Endothelial cell of umbilical vein (primary cell): ENCODE measurements at regions not wholly inside any gene's neighbourhood (a gene's known extent, or its start where the extent isn't known, plus 50 kb on each side); places are given as distances from the start of the nearest gene placed in this dataset.

Experiments
- BruUV-seq: library from RNA; stranded (reverse); fragments of 400-500 nt; replicated peaks from 2 replicates; lab custom pipeline; 2021; lab: Mats Ljungman, UMichigan
- CTCF ChIA-PET: fragments of 300-600, 350-600 bp; sonication (Branson Sonifier 250); formaldehyde crosslinking; loops from one replicate; lab custom pipeline; 2021; ENCODE audit warnings: antibody characterized with exemption, inconsistent platforms; lab: Charles Lee
- POLR2A ChIA-PET: fragments of 300-600, 350-600 bp; sonication (Branson Sonifier 250); formaldehyde crosslinking; loops from one replicate; lab custom pipeline; 2021; ENCODE audit warnings: antibody characterized with exemption, inconsistent platforms; lab: Charles Lee
- DNase-seq: peaks from one replicate; pipeline ENCODE4 v3.0.0-alpha.2; 2011; ENCODE audit warnings: low read depth, low spot score
- FAIRE-seq: peaks from 2 replicates; lab custom pipeline; 2011; peaks lifted over from hg19 to GRCh38; lab: Jason Lieb, UNC
- H2AFZ ChIP-seq: 2 replicates; pipeline ENCODE4 v1.6.0; 2012; ENCODE audit warnings: low read depth, low read length, control low read depth, inconsistent platforms
- H3K27ac ChIP-seq: 2 replicates; pipeline ENCODE4 v1.5.1; 2011; ENCODE audit warnings: low read depth, mild to moderate bottlenecking, control low read depth, low read length, moderate library complexity; ENCODE audit not compliant: insufficient read depth
- H3K27me3 ChIP-seq, 2 experiments: 2 replicates each; pipeline versions ENCODE4 v1.6.0 to v1.6.1; 2011; ENCODE audit warnings: low read length in 2 of 2, mixed read lengths in 1 of 2; ENCODE audit not compliant: control insufficient read depth in 2 of 2, insufficient read depth in 2 of 2
- H3K36me3 ChIP-seq, 2 experiments: 2 replicates in 1 of 2; 3 replicates in 1 of 2; pipeline ENCODE4 v1.5.1; 2011; ENCODE audit warnings: low read length in 2 of 2, mild to moderate bottlenecking in 1 of 2, moderate library complexity in 1 of 2; ENCODE audit not compliant: control insufficient read depth in 2 of 2, insufficient read depth in 2 of 2; ENCODE audit errors: extremely low read depth in 1 of 2
- H3K4me1 ChIP-seq: 3 replicates; pipeline ENCODE4 v1.5.1; 2011; ENCODE audit warnings: mild to moderate bottlenecking, low read length; ENCODE audit not compliant: control insufficient read depth, insufficient read depth; ENCODE audit errors: extremely low read depth
- H3K4me2 ChIP-seq: 2 replicates; pipeline ENCODE4 v1.6.1; 2011; ENCODE audit warnings: low read length, control low read depth, mixed read lengths; ENCODE audit not compliant: insufficient read depth
- H3K4me3 ChIP-seq, 3 experiments: fragments of 200-600 bp in 1 of 3; sonication (generic), shearing (Covaris generic) in 1 of 3; replicated peaks in 1 of 3; 2 replicates each; pipeline ENCODE4 v1.5.1; 2011 to 2016; ENCODE audit warnings: control low read depth in 3 of 3, low read length in 3 of 3, mild to moderate bottlenecking in 2 of 3, inconsistent platforms in 1 of 3, low read depth in 1 of 3, moderate library complexity in 1 of 3; ENCODE audit not compliant: insufficient read depth in 1 of 3
- H3K79me2 ChIP-seq: 2 replicates; pipeline ENCODE4 v1.6.0; 2012; ENCODE audit warnings: low read length, inconsistent platforms; ENCODE audit not compliant: control insufficient read depth, insufficient read depth
- H3K9ac ChIP-seq: replicated peaks from 2 replicates; pipeline ENCODE3; 2011; ENCODE audit warnings: low read length, control low read depth; ENCODE audit not compliant: insufficient read depth; ENCODE audit errors: extremely low read depth
- H3K9me1 ChIP-seq: replicated peaks from 3 replicates; pipeline ENCODE4 v1.6.0; 2011; ENCODE audit warnings: mild to moderate bottlenecking, low read length; ENCODE audit not compliant: control insufficient read depth, insufficient read depth; ENCODE audit errors: extremely low read depth
- H3K9me3 ChIP-seq: replicated peaks from 2 replicates; pipeline ENCODE4 v1.5.1; 2012; ENCODE audit warnings: low read length, inconsistent platforms; ENCODE audit not compliant: control insufficient read depth, insufficient read depth
- H4K20me1 ChIP-seq: replicated peaks from 2 replicates; pipeline ENCODE3; 2011; ENCODE audit warnings: mild to moderate bottlenecking, low read length; ENCODE audit not compliant: control insufficient read depth, insufficient read depth; ENCODE audit errors: extremely low read depth
- CTCF ChIP-seq, 2 donors: IDR thresholded peaks; 1 replicate in 1 of 2; 2 replicates in 1 of 2; pipeline ENCODE4 v1.5.1; 2011; ENCODE audit warnings: low read length in 2 of 2, mild to moderate bottlenecking in 2 of 2, moderate library complexity in 2 of 2, control low read depth in 1 of 2, inconsistent platforms in 1 of 2, low read depth in 1 of 2; ENCODE audit not compliant: insufficient read depth in 1 of 2; ENCODE audit errors: extremely low read depth in 1 of 2
- EZH2 ChIP-seq: IDR thresholded peaks from 2 replicates; pipeline ENCODE4 v1.6.1; 2012; ENCODE audit warnings: borderline replicate concordance, low read depth, mild to moderate bottlenecking, moderate library complexity, low read length, inconsistent platforms; ENCODE audit not compliant: severe bottlenecking
- FOS ChIP-seq: IDR thresholded peaks from 2 replicates; pipeline ENCODE4 v1.6.1; 2011; ENCODE audit warnings: mild to moderate bottlenecking, low read length, moderate library complexity, borderline replicate concordance; ENCODE audit not compliant: insufficient read depth
- GATA2 ChIP-seq: IDR thresholded peaks from 2 replicates; pipeline ENCODE4 v1.7.0; 2011; ENCODE audit warnings: low read depth, mild to moderate bottlenecking, moderate library complexity, mixed read lengths, low read length; ENCODE audit not compliant: insufficient read length, insufficient read depth
- JUN ChIP-seq: IDR thresholded peaks from 2 replicates; pipeline ENCODE4 v1.6.1; 2011; ENCODE audit warnings: borderline replicate concordance, low read depth; ENCODE audit not compliant: insufficient read length, insufficient read depth
- MAX ChIP-seq: IDR thresholded peaks from 2 replicates; pipeline ENCODE4 v1.6.1; 2011; ENCODE audit not compliant: insufficient read depth, insufficient read length
- MYC ChIP-seq: IDR thresholded peaks from one replicate; pipeline ENCODE4 v1.6.1; 2011; ENCODE audit warnings: mild to moderate bottlenecking, low read depth, low read length
- POLR2A ChIP-seq: IDR thresholded peaks from 2 replicates; pipeline ENCODE4 v1.6.1; 2012; ENCODE audit warnings: low read depth, mild to moderate bottlenecking, control low read depth, low read length
- POLR2AphosphoS5 ChIP-seq: IDR thresholded peaks from 2 replicates; pipeline ENCODE4 v1.6.1; 2012; ENCODE audit warnings: low read depth, mild to moderate bottlenecking, control low read depth, low read length, moderate library complexity; ENCODE audit not compliant: insufficient read depth
- dilution Hi-C: fragments of 300-500 bp; cut with MboI; formaldehyde crosslinking; loops from one replicate; pipeline ENCODE4 v1.15.0; 2019; ENCODE audit warnings: low sequenced_read_pairs; ENCODE audit not compliant: extremely low pct_ligation_motif_present
- intact Hi-C: fragments of 100-400 bp; cut with micrococcal nuclease; formaldehyde crosslinking; loops from one replicate; pipeline ENCODE4 v1.10.0; 2022

- dilution Hi-C loops (no loop called here), intact Hi-C loops (no loop called here)
- DNase-seq: no peak
- H4K20me1 ChIP-seq: no peaks in the 10 kb centered on the region
- H3K27ac ChIP-seq: no peak overlapping the region
- H3K4me1 ChIP-seq: no peaks in the 10 kb centered on the region
- H3K9ac ChIP-seq: no peak overlapping the region
- CTCF ChIA-PET: no interaction called here
- POLR2A ChIA-PET: no interaction called here
- H2AFZ ChIP-seq: no peak overlapping the region
- H3K36me3 ChIP-seq: no peaks in the 10 kb centered on the region
- H3K9me3 ChIP-seq: no peaks in the 10 kb centered on the region
- H3K79me2 ChIP-seq: no peaks in the 10 kb centered on the region
- no peak overlapping the region for H3K4me2 ChIP-seq
- no peaks in the 10 kb centered on the region for H3K27me3 ChIP-seq
- no TSS peak for BruUV-seq
- FAIRE-seq: no peak
- H3K4me3 ChIP-seq: no peak overlapping the region
- no peaks in the 10 kb centered on the region for H3K9me1 ChIP-seq
- TF ChIP-seq CTCF (IDR thresholded peaks at IDR 0.05; ENCODE audit: extremely low read depth in 1 of 2, insufficient read depth in 1 of 2, low read depth in 1 of 2, low read length in 2 of 2) (no peak), MYC (no peak), GATA2 (no peak), MAX (no peak), JUN (no peak), POLR2A (no peak), POLR2AphosphoS5 (no peak), FOS (no peak), EZH2 (no peak)
Measured at GRCh38 chr1:182215764-182216163, 154.3 kb upstream of the ZNF648 start.
